Activated CD8-positive, alpha-beta memory T cell treated with anti-CD3 and anti-CD28 coated beads, Interleukin-2, amount 50 U/mL, for 1 hour (primary cell): ENCODE measurements at regions not wholly inside any gene's neighbourhood (a gene's known extent, or its start where the extent isn't known, plus 50 kb on each side); places are given as distances from the start of the nearest gene placed in this dataset.

Experiments used
- DNase-seq: peaks from one replicate; pipeline ENCODE4 v3.0.0-alpha.2; 2020; ENCODE audit errors: extremely low read depth

DNA sequence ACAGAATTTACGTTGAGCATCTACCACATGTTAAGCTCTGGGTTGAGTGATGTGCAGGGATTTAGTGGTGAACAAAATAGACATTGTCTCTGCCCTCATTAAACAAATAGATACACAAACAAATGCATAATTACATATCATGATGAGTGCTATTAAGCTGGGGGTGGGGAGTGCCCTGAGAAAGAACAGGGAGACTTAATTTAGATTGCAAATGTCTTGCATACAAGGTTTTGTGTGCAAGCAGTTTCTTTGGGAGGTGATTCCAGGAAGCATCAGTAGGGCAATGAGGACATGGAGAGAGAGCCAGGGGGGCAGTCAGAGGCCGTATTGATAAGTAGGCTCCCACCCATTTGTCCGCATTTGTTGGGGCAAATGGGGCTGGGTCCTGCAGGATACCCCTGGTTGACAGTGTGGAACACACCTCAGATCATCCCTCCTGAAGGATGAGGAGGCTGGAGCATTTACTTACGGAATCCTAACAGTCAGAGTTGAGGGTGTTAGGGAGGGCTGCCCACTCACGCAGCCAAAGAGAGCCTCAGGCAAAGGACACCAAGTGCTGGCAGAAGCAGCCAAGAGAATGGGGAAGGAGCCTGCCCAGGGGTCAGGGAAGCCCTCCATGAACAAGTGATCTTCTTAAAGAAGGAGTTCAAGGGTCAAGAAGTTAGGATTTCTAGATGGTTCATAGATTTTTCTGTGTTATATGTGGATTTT lies 245.9 kb downstream of the BCOR start:
- DNase-seq = no peak

DNA sequence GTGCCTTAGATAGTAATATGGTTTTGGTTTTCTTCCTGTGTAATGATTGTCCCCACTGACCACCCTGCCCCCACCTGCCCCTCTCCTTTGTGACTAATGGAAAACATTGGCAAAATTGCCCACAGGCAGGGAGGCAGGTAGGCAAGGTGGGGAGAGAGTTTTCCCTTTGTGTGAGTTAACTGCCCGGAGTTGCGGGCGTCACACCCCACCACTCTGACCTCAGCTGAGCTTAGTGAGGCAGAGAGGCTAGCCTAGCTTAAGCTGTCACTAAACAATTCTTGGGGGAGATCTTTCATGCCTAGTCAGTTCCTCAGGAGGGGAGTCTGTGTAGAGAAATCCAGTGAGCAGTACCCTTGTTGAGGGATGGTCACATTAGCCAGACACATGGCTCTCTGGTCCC lies 245.3 kb downstream of the BCOR start:
- DNase-seq = no peak

DNA sequence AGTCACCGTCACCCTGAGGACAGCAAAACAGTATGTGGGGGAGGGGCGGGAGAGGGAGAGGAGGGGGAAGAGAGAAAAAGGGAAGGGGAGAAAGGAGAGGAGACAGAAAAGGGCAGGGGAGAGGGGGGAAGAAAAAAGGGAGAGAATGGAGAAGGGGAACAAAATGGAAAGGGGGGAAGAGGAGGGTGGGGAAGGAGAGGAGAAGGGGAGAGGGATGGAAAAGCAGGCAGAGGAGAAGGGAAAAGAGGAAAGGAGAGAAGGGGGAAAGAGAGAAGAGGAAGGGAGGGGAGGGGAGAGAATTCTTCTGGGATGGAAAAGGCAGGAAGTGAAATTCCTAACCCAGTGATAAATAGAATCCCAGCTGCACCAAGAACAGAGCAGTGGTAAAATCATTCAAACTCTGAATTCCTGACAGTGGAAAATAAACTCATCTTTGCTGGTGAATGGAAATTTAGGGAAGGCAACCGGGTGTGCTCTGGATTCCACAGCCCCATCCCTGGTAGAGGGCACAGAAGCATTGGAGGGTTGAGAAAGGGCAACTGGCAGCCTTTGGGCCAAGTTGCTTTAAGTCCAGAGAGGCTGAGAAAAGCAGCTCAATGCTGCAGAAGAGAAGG lies 244.2 kb downstream of the BCOR start:
- DNase-seq = no peak

DNA sequence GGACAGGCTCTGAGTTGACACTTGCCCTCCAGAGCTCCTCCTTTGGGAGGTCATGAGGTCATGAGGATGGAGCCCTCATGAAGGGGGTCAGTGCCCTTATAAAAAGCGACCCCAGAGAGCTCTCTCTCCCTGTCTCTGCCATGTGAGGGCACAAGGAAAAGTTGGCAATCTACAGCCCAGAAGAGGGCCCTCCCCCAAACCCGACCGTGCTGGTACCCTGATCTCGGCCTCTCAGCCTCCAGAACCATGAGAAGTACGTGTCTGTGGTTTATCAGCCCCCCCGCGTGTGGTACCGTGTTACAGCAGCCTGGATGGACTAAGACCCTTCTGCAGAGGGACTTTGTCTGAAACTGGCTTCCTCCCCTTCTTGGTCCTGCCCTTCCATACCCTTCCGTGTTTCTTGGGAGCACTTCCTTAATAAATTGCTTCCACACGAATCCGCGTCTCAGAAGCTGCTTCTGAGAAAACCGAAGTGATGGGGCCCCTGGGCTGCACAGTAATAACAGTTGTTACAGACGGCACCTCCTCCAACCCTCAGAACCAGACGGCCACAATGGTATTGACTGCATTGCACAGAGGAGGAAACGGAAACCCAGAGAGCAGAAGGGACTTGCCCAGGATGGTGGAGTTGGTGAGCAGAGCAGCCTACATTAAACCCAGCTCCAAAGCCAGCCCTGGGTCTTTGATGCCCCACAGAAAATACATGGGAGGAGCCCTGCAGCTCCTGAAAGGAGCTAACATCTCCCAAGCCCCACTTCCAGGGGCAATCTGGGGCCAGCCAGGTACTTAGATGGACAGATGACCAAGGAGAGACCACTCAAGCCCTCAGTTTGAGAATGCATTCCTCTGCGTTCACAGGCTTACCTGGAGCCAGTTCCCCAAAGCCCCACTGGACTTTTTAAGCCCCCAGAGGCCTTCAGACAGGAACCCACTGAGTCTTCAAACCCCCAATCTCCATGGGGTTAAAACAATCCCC lies 242.7 kb downstream of the BCOR start:
- DNase-seq = peak; percentile 65

DNA sequence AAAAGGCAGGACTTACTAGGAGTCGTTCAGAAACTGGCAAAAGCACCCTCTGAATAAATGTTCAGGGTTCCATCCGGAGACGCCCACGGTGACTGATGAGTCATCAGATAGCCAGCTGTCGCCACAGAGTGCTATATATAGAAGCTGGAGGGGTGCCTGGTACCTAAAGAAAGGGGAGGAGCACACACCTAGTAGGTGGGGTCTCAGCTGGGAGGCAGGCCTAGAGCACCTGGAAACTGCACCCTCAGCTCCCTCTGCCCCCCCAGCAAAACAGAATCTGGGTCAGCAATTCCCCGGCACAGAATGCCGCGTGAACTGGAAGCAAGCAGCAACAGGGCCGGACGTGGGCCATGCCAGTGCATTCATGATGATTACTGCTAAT lies 242.0 kb downstream of the BCOR start:
- DNase-seq = peak; percentile 63

DNA sequence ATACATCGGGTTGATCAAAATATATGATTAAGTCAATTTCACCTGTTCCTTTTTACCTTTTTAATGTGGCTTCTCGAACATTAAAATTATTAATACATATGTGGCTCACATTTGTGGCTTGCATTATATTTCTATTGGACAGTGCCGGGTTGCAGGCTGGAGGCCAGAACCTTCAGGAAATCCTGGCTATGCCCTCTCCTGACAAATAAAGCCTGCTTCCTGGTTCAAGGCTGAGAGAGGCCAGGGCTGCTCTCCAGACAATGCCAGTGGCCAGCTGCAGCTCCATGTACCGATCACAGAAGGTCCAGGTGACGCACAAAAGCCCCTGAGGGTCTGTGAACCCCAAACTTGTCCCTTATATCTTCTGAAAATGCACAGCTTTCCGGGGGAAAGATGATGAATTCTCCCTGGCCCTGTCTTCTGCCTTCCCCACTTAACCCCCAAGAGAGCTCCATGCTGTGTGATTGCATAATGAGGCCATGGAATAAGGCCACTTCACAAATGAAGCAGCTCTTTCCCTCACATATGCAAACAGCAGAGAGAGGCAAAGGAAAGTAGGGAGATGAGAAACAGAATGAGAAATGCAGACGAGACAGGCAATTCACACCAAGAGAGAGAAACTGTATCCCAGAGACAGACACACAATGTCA lies 241.2 kb downstream of the BCOR start:
- DNase-seq = no peak

DNA sequence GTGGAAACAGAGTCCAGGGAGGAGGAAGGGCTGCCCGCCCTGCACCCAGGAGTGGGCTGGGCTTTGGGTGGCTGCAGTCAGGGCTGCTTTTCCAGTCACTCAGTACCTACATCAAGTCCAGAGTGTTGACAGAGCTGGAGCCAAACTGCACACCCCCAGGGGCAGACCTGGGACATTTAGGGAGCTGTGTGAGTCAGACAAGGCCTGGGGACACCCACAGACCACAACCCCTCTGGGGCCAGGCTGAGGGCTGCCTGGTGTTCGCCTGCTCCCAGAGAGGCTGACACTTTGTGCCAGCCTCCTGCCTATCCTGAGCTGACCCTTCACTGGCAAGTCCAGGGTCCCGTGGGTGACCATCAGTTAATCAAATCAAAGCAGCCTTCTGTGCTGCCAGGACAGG lies 240.0 kb downstream of the BCOR start:
- no peak for DNase-seq

DNA sequence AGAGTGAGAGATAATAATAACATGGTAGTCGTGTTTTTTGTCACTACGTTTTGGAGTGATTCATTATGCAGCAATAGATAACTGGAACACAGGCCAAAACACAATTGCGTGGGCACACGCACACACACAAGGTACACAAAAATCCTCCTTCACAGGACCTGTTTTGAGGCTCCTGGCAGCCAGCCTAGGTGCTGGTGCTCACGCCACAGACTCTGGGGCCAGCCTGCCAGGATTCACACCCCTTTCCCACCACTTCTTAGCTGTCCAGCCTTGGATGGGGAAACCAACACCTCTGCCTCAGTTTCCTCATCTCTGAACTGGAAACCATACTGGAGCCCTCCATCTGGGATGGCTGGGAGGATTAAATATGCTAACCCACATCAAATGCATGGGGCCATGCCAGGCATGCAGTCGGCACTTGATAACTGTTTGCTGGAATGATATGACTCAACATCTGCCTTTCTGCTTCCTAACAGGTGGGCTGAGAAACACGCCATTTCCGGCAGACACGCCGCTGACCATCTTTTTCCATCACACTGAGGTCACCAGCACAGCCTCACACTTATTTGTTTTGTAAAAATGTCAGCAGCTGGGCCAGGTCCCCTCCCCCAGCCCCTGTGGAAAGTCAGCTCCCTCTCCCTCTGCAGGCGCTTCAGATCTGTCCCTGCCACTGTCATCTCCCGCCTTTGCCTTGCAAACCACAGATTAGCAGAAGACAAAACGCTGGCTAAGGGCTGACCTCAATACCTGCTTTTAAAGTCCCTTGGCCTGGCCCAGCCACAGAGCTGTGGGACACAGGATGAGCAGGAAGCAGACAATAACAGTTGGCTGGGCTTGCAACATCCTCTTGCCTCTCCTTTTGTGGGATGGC lies 237.5 kb downstream of the BCOR start:
- DNase-seq = peak; percentile 46

DNA sequence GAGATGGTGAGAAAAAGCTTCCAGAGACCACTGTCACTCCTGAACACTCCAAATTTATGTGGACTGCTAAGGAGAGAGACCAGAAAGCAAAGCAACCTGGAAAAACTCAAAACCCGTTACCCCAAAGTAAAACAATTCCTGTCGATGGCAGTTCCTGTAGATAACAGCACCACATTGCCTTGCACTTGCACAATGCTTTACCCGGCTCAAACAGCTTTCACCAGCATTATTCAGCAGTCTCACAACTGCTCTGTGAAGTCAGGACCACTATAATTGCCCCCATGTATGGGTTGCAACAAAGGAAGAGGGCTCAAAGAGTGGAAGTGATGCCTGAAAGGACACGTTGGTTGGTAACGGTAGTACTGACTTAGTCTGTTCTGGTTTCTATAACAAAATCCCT lies 234.8 kb downstream of the BCOR start:
- no peak for DNase-seq

DNA sequence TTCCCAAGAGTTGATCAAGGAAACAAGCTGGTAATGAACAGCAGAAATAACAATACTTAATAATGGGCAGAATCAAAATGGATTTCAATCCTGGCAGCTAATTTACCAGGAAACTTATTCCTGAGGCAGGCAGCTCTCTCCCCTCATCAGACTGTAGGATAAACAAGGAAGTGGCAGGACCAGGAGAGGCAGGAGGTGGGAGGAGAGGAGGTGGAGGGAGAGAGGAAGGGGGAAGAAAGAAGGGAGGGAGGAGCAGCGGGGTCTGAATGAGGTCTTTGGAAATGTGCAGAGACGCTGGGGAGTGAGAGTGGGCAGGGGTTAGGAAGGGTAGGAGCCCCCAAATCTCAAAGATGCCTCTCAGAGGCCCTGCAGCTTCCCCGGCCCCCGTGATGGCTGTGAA lies 231.5 kb downstream of the BCOR start:
- DNase-seq = no peak

DNA sequence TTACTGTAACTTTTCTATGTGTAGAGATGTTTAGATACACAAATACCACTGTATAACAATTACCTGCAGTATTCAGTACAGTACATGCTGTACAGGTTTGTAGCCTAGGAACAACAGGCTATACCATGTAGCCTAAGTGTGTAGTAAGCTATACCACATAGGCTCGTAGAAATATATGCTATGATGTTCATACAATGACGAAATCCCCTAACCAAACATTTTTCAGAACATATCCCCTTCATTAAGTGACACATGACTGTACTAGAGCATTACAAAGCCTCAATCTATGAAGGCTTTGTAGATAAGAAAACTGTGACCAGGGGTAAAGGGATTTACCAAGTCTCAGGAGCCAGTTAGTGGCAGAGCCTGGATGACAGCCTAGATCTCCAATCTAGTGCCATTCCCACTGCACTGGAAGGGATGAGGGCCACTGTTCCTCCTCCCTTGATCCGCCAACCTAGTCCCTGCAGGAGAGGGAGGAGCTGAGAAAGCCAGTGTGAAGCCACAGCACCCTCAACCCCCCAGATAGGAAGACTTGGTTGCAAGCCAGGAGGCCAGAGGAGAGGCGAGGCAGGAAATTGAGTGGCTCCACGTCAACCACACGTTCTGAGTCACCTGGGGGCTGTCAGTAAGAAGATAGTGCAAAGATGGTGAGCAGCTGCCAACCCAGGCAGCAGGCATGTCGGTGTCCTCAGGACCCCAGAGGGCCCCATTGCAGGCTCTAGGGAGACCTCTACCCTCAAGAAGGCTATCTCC lies 227.7 kb downstream of the BCOR start:
- DNase-seq = peak; percentile 49

DNA sequence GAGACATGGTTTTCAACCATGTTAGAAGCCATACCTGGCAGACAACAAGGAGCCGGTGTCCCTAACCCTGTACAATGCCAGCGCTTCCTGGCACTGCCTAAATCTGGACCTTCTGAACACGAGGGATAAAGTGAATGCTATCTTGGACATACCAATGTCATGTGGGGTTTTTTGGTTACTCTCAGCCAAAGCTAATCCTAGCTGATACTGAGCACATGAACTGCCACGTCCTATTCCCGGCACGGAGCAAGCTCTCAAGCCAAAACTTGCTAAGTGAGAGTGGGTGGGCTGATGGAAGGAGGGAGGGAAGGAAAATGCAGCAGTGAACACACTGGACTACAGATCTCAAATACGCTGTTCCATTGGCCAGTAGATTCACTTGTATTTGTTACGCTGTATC lies 226.1 kb downstream of the BCOR start:
- no peak for DNase-seq

DNA sequence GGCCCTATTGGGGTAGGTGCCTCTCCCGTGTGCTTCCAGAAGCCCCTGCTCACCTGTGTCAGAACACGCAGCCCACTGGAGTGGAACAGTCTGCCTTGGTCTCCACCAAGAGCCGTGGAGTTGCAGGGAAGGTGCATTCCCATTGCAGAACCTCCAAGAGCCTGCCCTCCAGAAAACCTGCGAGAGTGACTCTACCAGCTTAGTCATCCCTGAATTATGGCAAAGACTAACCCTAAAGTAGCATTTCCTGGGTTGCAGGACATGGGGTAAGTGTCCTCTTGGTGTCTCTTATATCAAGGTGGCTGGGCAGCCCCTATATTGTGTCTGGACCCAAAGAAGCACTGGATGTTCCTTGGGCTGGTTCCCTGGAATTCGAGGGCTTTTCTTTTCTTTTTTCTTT lies 224.6 kb downstream of the BCOR start:
- no peak for DNase-seq

DNA sequence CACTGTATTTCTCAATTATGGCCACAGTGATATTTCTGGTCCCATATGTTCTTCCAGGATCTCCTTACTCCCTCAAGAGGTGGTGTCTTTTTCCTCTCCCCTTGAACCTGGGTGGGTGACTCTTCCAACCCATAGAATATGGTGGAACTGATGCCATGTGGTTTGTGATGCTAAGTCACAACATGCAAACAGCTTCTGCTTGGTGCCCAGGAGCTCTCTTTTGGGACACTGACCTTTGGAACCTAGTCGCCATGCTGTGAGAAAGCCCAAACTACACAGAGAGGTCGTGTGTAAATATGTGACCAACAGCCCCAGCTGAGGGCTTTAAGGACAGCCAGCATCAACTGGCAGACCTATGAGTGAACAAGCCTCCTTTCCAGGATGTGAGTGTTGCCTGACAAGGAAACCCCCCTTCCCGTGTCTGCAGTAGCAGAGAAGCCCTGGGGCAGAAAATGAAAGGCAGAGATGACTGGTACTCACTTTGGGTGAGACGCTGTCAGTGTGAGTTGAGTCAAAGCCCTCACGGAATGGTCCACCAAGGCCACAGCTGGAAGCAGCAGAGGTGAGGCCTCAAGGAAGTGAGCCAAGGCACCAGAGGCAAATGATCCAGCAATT lies 223.4 kb downstream of the BCOR start:
- DNase-seq = no peak

DNA sequence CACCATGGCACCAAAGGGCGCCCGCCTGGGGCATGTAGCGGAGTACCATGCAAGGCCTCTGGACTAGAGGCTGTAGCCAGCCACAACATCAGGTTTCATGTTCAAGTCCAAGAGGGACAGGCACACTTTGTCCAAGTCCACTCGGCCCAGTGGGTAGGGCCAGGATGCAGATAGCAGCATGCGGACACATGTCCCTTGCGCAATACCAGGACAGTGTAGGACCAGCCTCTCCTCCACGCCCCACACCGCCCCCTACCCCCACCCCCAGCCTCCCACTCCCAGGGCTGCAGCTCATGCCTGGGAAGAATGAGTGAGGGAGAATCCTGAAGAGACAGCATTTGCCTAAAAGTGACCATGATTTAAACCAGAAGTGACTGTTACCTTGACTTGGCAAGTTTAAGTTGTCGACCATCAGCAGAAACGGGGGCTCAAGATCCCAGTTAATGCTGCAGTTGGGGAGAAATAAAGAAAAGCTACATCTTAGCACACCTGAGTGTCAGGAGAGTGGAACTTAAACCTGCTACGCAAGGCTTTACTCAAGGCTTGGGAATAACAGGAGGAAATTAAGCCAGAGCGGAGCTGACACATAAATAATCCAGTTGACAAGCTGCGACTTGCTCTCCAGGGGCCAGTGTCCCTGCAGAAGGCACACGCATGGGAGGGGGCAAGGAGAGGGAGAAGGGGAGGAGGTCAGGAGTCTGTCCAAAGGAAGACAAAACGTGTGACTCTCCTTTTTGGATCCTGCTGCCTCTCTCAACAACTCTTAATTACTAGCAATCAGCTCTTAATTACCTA lies 221.7 kb downstream of the BCOR start:
- DNase-seq = no peak

DNA sequence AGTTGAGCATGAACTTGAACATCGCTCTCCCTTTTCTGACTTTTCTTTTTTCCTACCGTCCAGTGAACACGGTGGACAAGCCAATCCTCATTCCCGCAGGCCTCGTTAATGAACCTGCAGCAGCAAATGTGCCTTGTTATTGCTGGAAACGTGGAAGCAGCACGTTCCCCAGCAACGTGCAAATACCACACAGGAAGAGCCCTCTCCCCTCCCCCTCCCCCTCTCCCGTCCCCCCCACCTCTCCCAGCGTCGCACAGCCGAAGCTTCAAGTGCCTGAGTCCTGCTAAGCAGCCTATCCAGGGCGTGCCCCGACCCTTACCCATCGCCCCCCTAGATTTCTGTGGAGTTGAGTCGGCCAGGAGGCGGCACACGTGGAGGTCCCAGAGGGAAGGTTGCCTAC lies 219.9 kb downstream of the BCOR start:
- DNase-seq = no peak

DNA sequence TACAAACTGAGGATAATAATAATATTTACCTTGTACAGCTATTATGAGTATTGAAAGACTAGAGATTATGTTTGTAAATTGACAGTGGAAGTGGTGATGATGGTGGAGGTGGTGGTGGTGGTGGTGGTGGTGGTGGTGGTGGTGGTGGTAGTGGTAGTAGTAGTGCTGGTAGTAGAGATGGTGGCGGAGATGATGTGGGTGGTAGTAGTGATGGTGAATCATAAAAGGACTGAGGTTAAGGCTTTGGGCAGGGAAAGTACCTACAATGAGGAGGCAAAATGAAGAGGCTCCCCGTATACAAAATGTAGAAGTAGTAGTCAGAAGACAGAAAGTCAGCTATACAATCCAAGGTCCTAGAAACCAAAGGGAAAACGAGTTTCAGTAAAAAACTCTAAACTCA lies 214.1 kb downstream of the BCOR start:
- no peak for DNase-seq

DNA sequence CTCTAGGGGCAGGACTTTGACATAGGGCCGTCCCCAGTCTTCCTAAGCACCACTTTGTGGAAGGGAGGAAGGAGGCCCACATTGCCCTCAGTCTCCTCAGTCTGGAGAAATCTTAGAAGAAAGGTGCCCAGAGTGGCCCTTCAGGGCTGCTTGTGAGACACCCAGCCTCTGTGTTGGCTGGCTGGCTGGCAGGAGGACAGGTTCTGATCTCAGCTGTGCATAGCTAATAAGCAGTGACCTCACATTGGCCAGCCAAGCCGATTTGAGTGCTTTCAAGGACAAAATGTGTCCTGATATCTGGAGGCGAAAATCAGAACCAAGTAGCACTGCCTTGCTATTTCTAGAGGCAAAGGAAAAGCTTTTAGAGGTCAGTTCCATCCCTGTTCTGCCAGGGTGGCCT lies 211.5 kb downstream of the BCOR start:
- DNase-seq = no peak

DNA sequence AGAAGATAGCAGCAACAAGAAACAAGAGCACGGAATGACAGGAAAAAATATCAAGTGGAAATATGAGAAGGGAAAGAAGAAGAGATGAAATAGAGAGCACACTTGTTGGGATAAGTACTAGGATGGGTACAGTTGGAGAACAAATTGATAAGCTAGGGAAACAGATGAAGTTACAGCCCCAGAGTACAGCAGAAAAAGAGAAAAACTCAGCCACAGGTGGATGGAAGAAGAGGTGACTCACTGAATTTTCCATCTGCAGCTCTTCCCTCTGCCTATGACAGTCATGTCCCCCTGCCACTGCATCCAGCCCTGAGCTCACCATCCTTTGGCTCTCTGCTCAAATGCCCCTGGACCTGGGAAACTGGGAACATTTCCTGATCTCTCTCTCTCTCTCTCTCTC lies 209.0 kb downstream of the BCOR start:
- no peak for DNase-seq
